Peyer's patch (tissue), 4 donors: ENCODE measurements at regions not wholly inside any gene's neighbourhood (a gene's known extent, or its start where the extent isn't known, plus 50 kb on each side); places are given as distances from the start of the nearest gene placed in this dataset.

Experiments
- CTCF ChIP-seq, 6 experiments: fragments of 450-650 bp in 4 of 6; fragments of 200-600 bp in 2 of 6; sonication (generic) in 1 of 6; IDR thresholded peaks; one replicate each; pipeline ENCODE4 v1.5.1; 2017 to 2019; ENCODE audit warnings: antibody characterized with exemption in 6 of 6, mild to moderate bottlenecking in 3 of 6, moderate library complexity in 1 of 6
- POLR2A ChIP-seq, 2 donors: fragments of 450-650 bp; IDR thresholded peaks; one replicate each; pipeline ENCODE4 v1.5.1; 2017; ENCODE audit warnings: antibody characterized with exemption in 2 of 2, mild to moderate bottlenecking in 2 of 2, moderate library complexity in 2 of 2

DNA sequence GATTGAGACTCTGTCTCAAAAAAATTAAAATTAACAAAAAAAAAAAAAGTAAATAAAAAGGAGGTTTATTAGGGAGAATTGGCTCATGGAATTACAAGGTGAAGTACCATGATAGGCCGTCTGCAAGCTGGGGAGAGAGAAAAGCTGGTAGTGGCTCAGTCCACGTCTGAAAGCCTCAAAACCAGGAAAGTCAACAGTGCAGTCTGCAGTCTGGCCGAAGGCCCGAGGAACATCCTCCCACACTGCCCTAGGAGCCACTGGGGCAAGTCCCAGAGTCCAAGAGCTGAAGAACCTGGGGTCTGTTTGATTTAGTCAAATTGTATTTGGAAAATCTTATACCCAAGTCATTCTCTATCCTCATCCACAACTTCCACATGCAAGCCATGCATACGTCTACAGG lies 59.0 kb upstream of the RAB18 start:
- TF ChIP-seq CTCF (IDR thresholded peaks at IDR 0.05) (no peak), POLR2A (IDR thresholded peaks at IDR 0.05) (no peak)
